C4-2B (cell line): ENCODE measurements at regions not wholly inside any gene's neighbourhood (a gene's known extent, or its start where the extent isn't known, plus 50 kb on each side); places are given as distances from the start of the nearest gene placed in this dataset.

Source experiments
- CTCF ChIP-seq: fragments of 450-650 bp; conservative IDR thresholded peaks from 2 replicates; pipeline ENCODE4 v1.5.1; 2017; ENCODE audit warnings: mild to moderate bottlenecking
- ZFX ChIP-seq: fragments of 450-650 bp; IDR thresholded peaks from 2 replicates; pipeline ENCODE4 v1.6.1; 2017

GRCh38 chr1:234976861-234977680, 151.6 kb downstream of the TOMM20 start:
- no peak for TF ChIP-seq ZFX
- TF ChIP-seq CTCF = no peak
